ENCODE measurements at regions not wholly inside any gene's neighbourhood (a gene's known extent, or its start where the extent isn't known, plus 50 kb on each side); places are given as distances from the start of the nearest gene placed in this dataset.

DNA sequence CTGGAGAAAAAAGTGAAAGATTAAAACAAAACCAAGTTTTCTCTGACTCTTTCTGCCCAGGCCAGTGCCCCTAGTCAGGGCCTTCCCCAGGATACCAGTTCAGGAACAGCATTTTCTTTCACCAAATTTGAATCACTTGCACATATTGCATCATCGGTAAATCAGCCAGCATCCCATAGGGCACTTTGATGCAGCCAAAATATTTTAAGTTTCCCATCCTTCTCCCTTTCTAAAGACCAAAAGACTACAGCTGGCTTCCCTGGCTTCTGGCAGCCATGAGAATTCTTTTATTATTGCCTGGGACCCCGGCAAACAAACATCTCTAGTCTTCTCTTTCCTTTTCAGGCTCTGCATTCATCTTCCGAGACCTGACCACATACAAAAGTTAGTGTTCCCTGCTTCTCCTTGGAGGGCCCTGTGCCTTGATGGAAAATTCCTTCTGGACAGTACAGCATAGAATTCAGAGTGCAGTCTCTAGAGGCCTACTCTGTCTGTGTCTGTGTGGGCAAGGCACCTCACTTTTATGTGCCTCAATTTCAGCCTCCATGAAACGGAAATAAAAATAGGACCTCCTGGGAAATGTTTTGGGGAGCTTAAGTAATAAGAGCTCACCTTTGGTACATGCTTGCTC, 348.0 kb downstream of the VPS13C start:
- TF ChIP-seq, protein P1, sequence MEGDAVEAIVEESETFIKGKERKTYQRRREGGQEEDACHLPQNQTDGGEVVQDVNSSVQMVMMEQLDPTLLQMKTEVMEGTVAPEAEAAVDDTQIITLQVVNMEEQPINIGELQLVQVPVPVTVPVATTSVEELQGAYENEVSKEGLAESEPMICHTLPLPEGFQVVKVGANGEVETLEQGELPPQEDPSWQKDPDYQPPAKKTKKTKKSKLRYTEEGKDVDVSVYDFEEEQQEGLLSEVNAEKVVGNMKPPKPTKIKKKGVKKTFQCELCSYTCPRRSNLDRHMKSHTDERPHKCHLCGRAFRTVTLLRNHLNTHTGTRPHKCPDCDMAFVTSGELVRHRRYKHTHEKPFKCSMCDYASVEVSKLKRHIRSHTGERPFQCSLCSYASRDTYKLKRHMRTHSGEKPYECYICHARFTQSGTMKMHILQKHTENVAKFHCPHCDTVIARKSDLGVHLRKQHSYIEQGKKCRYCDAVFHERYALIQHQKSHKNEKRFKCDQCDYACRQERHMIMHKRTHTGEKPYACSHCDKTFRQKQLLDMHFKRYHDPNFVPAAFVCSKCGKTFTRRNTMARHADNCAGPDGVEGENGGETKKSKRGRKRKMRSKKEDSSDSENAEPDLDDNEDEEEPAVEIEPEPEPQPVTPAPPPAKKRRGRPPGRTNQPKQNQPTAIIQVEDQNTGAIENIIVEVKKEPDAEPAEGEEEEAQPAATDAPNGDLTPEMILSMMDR (IDR thresholded peaks at IDR 0.05; ENCODE audit: control insufficient read depth, insufficient read depth, low read depth, low read length, missing control alignments), result no peak
- DNase-seq (ENCODE audit: low read depth), result no peak
- no peak overlapping the region for H3K4me3 ChIP-seq (ENCODE audit: control insufficient read depth, low read depth, low read length)

DNA sequence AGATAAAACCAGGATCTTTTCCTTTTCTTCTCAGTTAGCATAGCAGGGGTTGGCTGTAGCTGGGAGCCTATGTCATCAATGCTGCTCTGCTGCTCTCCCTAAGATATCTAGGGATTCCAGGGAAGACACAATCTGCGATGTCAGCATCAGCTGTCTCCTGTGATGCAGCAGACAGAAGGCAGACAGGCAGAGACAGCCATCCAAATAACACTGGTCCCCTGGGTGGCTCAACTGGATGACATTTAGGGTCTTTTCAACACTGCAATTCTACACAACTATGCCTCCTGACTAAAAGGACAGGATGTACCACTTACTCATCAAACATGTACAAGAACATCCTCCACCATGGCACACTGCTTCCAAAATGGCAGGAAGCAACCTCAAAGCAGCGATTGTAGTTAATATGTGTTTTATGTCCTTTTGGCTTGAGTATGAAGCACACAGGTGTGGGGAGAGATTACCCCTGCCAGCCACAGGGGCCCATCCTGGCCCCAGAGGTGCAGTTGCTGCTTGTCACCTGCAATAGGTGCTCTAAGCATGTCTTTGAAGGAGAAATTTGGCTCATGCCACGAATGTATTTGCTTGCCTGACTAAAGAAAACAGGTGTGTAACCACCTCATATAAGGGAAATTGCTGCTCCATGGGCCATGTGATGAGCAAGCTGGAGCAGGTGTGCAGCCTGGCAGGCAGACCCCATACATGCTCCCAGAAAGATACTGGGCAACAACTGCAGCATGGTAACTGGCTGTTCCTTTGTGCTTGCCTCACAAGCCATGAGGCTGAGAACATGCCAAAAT, 357.8 kb downstream of the VPS13C start:
- TF ChIP-seq, protein P1 (IDR thresholded peaks at IDR 0.05; ENCODE audit: control insufficient read depth, insufficient read depth, low read depth, low read length, missing control alignments), result no peak
- no peak for DNase-seq (ENCODE audit: low read depth)
- no peak overlapping the region for H3K4me3 ChIP-seq (ENCODE audit: control insufficient read depth, low read depth, low read length)

DNA sequence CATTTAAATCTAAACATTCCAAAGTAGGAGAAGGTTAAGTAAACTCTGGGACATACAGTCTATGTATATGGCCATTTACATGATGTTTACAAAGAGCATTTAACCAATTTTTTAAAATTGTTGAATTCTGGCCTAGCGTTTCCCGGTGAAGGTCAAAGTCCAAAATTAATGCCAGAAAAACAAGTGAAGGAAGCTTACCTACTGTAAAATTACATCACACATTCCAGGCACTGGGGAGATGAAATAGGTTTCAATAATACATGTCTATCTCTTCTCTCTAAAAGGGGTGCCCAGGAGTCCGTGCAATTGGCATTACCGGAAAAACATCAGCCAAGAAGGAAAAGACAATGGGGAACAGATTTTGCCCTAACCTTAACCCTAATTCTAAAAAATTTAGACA, 358.8 kb downstream of the VPS13C start:
- TF ChIP-seq, protein P1 (IDR thresholded peaks at IDR 0.05; ENCODE audit: control insufficient read depth, insufficient read depth, low read depth, low read length, missing control alignments), result no peak
- no peak overlapping the region for H3K4me3 ChIP-seq (ENCODE audit: control insufficient read depth, low read depth, low read length)
- no peak for DNase-seq (ENCODE audit: low read depth)

DNA sequence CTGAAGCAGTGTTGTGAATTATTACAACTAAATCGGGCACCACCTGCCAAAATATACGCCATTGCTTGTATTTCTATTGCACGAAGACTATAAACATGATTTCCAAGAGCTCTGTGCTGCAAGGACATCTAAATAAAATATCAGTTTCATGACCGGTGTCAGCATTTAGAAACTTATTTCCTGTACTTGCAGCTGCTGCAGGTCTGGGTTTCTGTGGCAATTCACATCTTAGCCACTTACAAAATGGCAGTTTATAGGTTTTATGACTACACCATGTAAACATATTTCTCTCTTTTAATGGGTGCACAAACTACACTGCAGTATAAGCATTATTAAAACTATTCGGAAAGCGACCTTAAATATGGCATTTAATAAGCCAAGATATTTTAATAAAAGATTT, 359.4 kb downstream of the VPS13C start:
- no peak overlapping the region for H3K4me3 ChIP-seq (ENCODE audit: control insufficient read depth, low read depth, low read length)
- TF ChIP-seq, protein P1 (IDR thresholded peaks at IDR 0.05; ENCODE audit: control insufficient read depth, insufficient read depth, low read depth, low read length, missing control alignments), result no peak
- no peak for DNase-seq (ENCODE audit: low read depth)

DNA sequence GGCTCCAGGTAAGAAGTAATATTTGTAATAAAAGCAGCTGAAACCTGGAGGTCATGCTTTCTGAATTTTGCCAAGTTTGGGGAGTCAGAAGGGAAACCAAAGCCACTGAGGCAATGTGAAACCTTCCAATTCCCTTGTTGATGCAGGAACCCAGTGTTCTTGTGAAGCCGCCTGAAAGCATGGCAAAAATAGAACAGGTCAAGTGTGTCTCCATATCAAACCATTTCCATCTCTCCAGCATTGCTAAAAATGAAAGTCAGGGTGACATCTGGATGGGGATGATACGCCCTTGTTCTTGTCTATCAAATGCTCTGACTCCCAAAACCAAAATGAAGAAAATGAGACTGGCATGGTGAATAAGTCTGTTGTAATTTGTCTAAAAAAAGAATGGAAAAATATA, 362.5 kb downstream of the VPS13C start:
- DNase-seq (ENCODE audit: low read depth), result no peak
- TF ChIP-seq, protein P1 (IDR thresholded peaks at IDR 0.05; ENCODE audit: control insufficient read depth, insufficient read depth, low read depth, low read length, missing control alignments), result no peak

DNA sequence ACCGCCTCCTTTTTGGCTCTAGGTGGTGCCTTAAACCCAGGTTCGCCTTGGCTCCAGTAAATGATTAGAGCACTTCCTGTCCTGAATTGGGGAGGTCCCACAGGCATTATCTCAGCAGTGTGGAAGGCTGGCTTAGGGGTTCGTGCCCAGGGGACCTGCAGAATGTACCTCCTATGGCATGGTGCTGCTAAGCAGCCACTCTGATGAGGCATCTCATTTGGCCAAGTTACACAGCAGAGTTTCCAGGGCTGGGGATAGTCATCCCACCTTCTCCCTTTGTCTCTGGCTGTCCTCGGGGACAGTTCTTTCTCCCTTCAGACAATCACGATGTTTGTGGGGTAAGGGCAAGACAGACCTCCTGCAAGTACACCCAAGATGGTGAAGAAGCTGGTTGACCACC, 371.2 kb downstream of the VPS13C start:
- TF ChIP-seq, protein P1 (IDR thresholded peaks at IDR 0.05; ENCODE audit: control insufficient read depth, insufficient read depth, low read depth, low read length, missing control alignments), result no peak
- no peak for DNase-seq (ENCODE audit: low read depth)
- H3K4me3 ChIP-seq (ENCODE audit: control insufficient read depth, low read depth, low read length), result no peak overlapping the region

More for the DNA sequence above, 362.5 kb downstream of the VPS13C start:
- no peak overlapping the region for H3K4me3 ChIP-seq (ENCODE audit: control insufficient read depth, low read depth, low read length)

Data from AG09309 (cell line).